ENCODE measurements at regions not wholly inside any gene's neighbourhood (a gene's known extent, or its start where the extent isn't known, plus 50 kb on each side); places are given as distances from the start of the nearest gene placed in this dataset.

DNA sequence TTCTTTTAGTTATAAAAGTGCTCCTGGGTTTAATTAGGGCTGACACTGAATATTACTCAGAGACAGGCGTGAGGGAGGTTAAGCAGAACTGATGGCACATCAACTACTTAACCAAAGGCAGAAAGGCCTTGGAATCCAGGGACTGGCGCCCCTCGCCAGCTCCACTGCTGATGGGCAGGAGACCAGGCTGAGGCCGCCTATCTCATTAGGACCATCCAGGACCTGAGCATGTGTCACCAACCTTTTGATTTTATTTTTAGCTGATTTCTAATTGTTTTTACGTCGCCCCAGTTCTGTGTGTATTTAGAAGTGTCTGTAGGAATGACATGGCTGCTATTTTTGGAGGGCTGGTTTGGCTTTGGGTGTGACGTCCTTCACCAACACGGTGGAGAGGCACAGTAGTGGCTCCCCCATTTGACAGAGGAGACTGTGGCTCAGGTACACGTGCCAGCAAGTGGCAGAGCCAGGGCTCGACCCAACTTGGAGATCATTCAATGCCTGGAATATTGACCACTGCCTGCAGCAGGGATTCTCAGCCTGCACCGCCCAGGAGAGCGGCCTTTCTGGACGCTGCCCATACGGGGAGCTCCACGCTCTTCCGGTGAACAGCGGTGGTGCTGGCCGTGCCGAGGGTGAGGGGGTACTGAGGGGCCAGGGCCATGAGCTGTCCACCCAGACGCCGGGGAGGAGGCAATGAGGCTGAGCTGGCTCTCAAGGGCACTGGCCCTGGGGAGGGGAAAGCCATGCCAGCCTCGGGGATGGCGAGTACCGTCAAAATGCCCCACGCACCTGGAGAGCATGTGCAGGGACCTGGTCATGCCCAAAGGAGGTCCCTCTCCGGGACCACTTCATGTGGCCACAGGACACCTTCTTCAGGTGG, 205.7 kb downstream of the ASB1 start:
- TF ChIP-seq, protein P1, sequence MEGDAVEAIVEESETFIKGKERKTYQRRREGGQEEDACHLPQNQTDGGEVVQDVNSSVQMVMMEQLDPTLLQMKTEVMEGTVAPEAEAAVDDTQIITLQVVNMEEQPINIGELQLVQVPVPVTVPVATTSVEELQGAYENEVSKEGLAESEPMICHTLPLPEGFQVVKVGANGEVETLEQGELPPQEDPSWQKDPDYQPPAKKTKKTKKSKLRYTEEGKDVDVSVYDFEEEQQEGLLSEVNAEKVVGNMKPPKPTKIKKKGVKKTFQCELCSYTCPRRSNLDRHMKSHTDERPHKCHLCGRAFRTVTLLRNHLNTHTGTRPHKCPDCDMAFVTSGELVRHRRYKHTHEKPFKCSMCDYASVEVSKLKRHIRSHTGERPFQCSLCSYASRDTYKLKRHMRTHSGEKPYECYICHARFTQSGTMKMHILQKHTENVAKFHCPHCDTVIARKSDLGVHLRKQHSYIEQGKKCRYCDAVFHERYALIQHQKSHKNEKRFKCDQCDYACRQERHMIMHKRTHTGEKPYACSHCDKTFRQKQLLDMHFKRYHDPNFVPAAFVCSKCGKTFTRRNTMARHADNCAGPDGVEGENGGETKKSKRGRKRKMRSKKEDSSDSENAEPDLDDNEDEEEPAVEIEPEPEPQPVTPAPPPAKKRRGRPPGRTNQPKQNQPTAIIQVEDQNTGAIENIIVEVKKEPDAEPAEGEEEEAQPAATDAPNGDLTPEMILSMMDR (IDR thresholded peaks at IDR 0.05; ENCODE audit: low read length) = no peak
- TF ChIP-seq EZH2 (optimal IDR thresholded peaks at IDR 0.05; ENCODE audit: low read depth, low read length) = no peak
